GM23248 (cell line): ENCODE measurements at regions not wholly inside any gene's neighbourhood (a gene's known extent, or its start where the extent isn't known, plus 50 kb on each side); places are given as distances from the start of the nearest gene placed in this dataset.

Experiments
- EZH2 ChIP-seq: fragments of 200-600 bp; sonication (generic); IDR thresholded peaks from 2 replicates; pipeline ENCODE4 v1.6.1; 2018; ENCODE audit warnings: antibody characterized with exemption, mild to moderate bottlenecking; ENCODE audit not compliant: insufficient read depth, poor library complexity, severe bottlenecking
- EZH2phosphoT487 ChIP-seq: fragments of 200-600 bp; sonication (generic); IDR thresholded peaks from 2 replicates; pipeline ENCODE4 v1.6.1; 2018; ENCODE audit warnings: antibody characterized with exemption, moderate library complexity, mild to moderate bottlenecking, low read depth; ENCODE audit not compliant: insufficient read depth

- TF ChIP-seq EZH2 (no peak), EZH2phosphoT487 (no peak)
Observed at GRCh38 chr20:48162621-48163020, 377.3 kb upstream of the SULF2 start.
